ENCODE measurements at regions not wholly inside any gene's neighbourhood (a gene's known extent, or its start where the extent isn't known, plus 50 kb on each side); places are given as distances from the start of the nearest gene placed in this dataset.

GRCh38 chr19:33866696-33867095 lies 70.0 kb downstream of the KCTD15 start:
- Histone ChIP-seq H3K36me3 (ENCODE audit: insufficient read depth, low read length) (no peaks in the 10 kb centered on the region), H3K9me2 (ENCODE audit: insufficient read depth, low read length) (no peaks in the 10 kb centered on the region), H3K4me3 (ENCODE audit: low read depth, low read length, poor library complexity, severe bottlenecking) (no peak overlapping the region), H3K4me1 (ENCODE audit: insufficient read depth, low read length, poor library complexity, severe bottlenecking) (no peaks in the 10 kb centered on the region), H3K4me2 (ENCODE audit: low read length) (no peak overlapping the region), H2AFZ (ENCODE audit: low read length) (no peak overlapping the region), H3K79me2 (ENCODE audit: insufficient read depth, low read depth, low read length) (no peaks in the 10 kb centered on the region), H3K27ac (ENCODE audit: low read depth, low read length, poor library complexity, severe bottlenecking) (no peak overlapping the region), H3K9me3 (ENCODE audit: low read length) (no peaks in the 10 kb centered on the region), H4K20me1 (ENCODE audit: insufficient read depth, low read length) (no peaks in the 10 kb centered on the region)
- no peak for TF ChIP-seq EZH2phosphoT487 (IDR thresholded peaks at IDR 0.05; ENCODE audit: borderline replicate concordance, low read depth, low read length)
- TF ChIP-seq CTCF (conservative IDR thresholded peaks at IDR 0.05; ENCODE audit: low read length): no peak
- intact Hi-C loops (cut with micrococcal nuclease; ENCODE audit: unreplicated experiment): no loop called here
- DNase-seq (ENCODE audit: low spot score): no peak
- BruUV-seq (replicated peaks): no TSS peak
- CTCF ChIA-PET (ENCODE audit: unreplicated experiment): no interaction called here
- POLR2A ChIA-PET: no interaction called here

- no peak overlapping the region for H2AFZ ChIP-seq (ENCODE audit: low read length)
- no peaks in the 10 kb centered on the region for H4K20me1 ChIP-seq (ENCODE audit: insufficient read depth, low read length)
- no peaks in the 10 kb centered on the region for H3K9me3 ChIP-seq (ENCODE audit: low read length)
- H3K4me1 ChIP-seq (ENCODE audit: insufficient read depth, low read length, poor library complexity, severe bottlenecking): no peaks in the 10 kb centered on the region
- ChIA-PET POLR2A (interaction anchor here (0.7 kb wide), 1 partner anchor 216 kb away, joined by 3 read pairs; no protein-coding TSS in a partner anchor), CTCF (ENCODE audit: unreplicated experiment) (no interaction called here)
- H3K4me2 ChIP-seq (ENCODE audit: low read length): no peak overlapping the region
- H3K9me2 ChIP-seq (ENCODE audit: insufficient read depth, low read length): no peaks in the 10 kb centered on the region
- H3K27ac ChIP-seq (ENCODE audit: low read depth, low read length, poor library complexity, severe bottlenecking): no peak overlapping the region
- no peak for DNase-seq (ENCODE audit: low spot score)
- no peaks in the 10 kb centered on the region for H3K79me2 ChIP-seq (ENCODE audit: insufficient read depth, low read depth, low read length)
- no peak overlapping the region for H3K4me3 ChIP-seq (ENCODE audit: low read depth, low read length, poor library complexity, severe bottlenecking)
- BruUV-seq (replicated peaks): no TSS peak
- intact Hi-C loops (cut with micrococcal nuclease; ENCODE audit: unreplicated experiment): no loop called here
- TF ChIP-seq EZH2phosphoT487 (IDR thresholded peaks at IDR 0.05; ENCODE audit: borderline replicate concordance, low read depth, low read length) (no peak), CTCF (conservative IDR thresholded peaks at IDR 0.05; ENCODE audit: low read length) (no peak)
- no peaks in the 10 kb centered on the region for H3K36me3 ChIP-seq (ENCODE audit: insufficient read depth, low read length)
Observed at GRCh38 chr19:33868076-33868735, 71.5 kb downstream of the KCTD15 start.

GRCh38 chr19:33868788-33869412 lies 72.2 kb downstream of the KCTD15 start:
- Histone ChIP-seq H3K9me3 (ENCODE audit: low read length) (no peaks in the 10 kb centered on the region), H3K4me2 (ENCODE audit: low read length) (no peak overlapping the region)

More at GRCh38 chr19:33868788-33869412, 72.2 kb downstream of the KCTD15 start:
- Histone ChIP-seq H3K36me3 (ENCODE audit: insufficient read depth, low read length) (no peaks in the 10 kb centered on the region), H3K27ac (ENCODE audit: low read depth, low read length, poor library complexity, severe bottlenecking) (no peak overlapping the region), H3K9me2 (ENCODE audit: insufficient read depth, low read length) (no peaks in the 10 kb centered on the region), H4K20me1 (ENCODE audit: insufficient read depth, low read length) (no peaks in the 10 kb centered on the region), H2AFZ (ENCODE audit: low read length) (no peak overlapping the region), H3K4me3 (ENCODE audit: low read depth, low read length, poor library complexity, severe bottlenecking) (no peak overlapping the region), H3K79me2 (ENCODE audit: insufficient read depth, low read depth, low read length) (no peaks in the 10 kb centered on the region), H3K4me1 (ENCODE audit: insufficient read depth, low read length, poor library complexity, severe bottlenecking) (no peaks in the 10 kb centered on the region)
- BruUV-seq (replicated peaks): no TSS peak
- ChIA-PET CTCF (ENCODE audit: unreplicated experiment) (no interaction called here), POLR2A (interaction anchor here (0.6 kb wide), 2 partner anchors 29 to 422 kb away, joined by 3 to 6 read pairs; no protein-coding TSS in a partner anchor)
- intact Hi-C loops (cut with micrococcal nuclease; ENCODE audit: unreplicated experiment): no loop called here
- TF ChIP-seq CTCF (conservative IDR thresholded peaks at IDR 0.05; ENCODE audit: low read length): no peak
- DNase-seq (ENCODE audit: low spot score): no peak

Measured in OCI-LY7 (cell line).